OCI-LY7 (cell line): ENCODE measurements at regions not wholly inside any gene's neighbourhood (a gene's known extent, or its start where the extent isn't known, plus 50 kb on each side); places are given as distances from the start of the nearest gene placed in this dataset.

Experiments used
- EZH2phosphoT487 ChIP-seq: fragments of 200-600 bp; sonication (generic); IDR thresholded peaks from 2 replicates; pipeline ENCODE4 v1.6.1; 2018; ENCODE audit warnings: low read depth, borderline replicate concordance, mild to moderate bottlenecking, mixed run types, antibody characterized with exemption, low read length, moderate library complexity, mixed read lengths
- TF ChIP-seq, protein P1 (sequence below): fragments of 200-600 bp; sonication (generic); conservative IDR thresholded peaks from 2 replicates; pipeline ENCODE4 v1.5.1; 2014; ENCODE audit warnings: mild to moderate bottlenecking, antibody characterized with exemption, low read length, moderate library complexity, mixed read lengths

GRCh38 chr18:73679941-73680712 lies 467.5 kb downstream of the FBXO15 start:
- TF ChIP-seq, protein P1, sequence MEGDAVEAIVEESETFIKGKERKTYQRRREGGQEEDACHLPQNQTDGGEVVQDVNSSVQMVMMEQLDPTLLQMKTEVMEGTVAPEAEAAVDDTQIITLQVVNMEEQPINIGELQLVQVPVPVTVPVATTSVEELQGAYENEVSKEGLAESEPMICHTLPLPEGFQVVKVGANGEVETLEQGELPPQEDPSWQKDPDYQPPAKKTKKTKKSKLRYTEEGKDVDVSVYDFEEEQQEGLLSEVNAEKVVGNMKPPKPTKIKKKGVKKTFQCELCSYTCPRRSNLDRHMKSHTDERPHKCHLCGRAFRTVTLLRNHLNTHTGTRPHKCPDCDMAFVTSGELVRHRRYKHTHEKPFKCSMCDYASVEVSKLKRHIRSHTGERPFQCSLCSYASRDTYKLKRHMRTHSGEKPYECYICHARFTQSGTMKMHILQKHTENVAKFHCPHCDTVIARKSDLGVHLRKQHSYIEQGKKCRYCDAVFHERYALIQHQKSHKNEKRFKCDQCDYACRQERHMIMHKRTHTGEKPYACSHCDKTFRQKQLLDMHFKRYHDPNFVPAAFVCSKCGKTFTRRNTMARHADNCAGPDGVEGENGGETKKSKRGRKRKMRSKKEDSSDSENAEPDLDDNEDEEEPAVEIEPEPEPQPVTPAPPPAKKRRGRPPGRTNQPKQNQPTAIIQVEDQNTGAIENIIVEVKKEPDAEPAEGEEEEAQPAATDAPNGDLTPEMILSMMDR = no peak
- TF ChIP-seq EZH2phosphoT487 = no peak
